OCI-LY3 (cell line): ENCODE measurements at regions not wholly inside any gene's neighbourhood (a gene's known extent, or its start where the extent isn't known, plus 50 kb on each side); places are given as distances from the start of the nearest gene placed in this dataset.

Source experiments
- CTCF ChIP-seq: fragments of 200-600, 300-600 bp; sonication (generic); IDR thresholded peaks from 2 replicates; pipeline ENCODE4 v1.5.1; 2014; ENCODE audit warnings: antibody characterized with exemption, low read length, low read depth
- EZH2phosphoT487 ChIP-seq: fragments of 200-600 bp; shearing (Covaris generic); IDR thresholded peaks from 2 replicates; pipeline ENCODE4 v1.6.1; 2018; ENCODE audit warnings: antibody characterized with exemption, mixed run types, low read depth

- TF ChIP-seq CTCF (no peak), EZH2phosphoT487 (no peak)
Measured at GRCh38 chr11:69354545-69354897, 60.6 kb downstream of the MYEOV start.
